Ishikawa (cell line): ENCODE measurements at regions not wholly inside any gene's neighbourhood (a gene's known extent, or its start where the extent isn't known, plus 50 kb on each side); places are given as distances from the start of the nearest gene placed in this dataset.

ENCODE experiments used
- CEBPB ChIP-seq: IDR thresholded peaks from 2 replicates; pipeline ENCODE4 v1.6.1; 2012
- CREB1 ChIP-seq: IDR thresholded peaks from 2 replicates; pipeline ENCODE4 v1.6.1; 2012; ENCODE audit warnings: low read depth
- EGR1 ChIP-seq: IDR thresholded peaks from 2 replicates; pipeline ENCODE4 v1.6.1; 2012
- EP300 ChIP-seq: IDR thresholded peaks from 2 replicates; pipeline ENCODE4 v1.6.1; 2012; ENCODE audit warnings: borderline replicate concordance
- FOXM1 ChIP-seq: IDR thresholded peaks from 2 replicates; pipeline ENCODE4 v1.6.1; 2012; ENCODE audit warnings: low read depth, borderline replicate concordance
- MAX ChIP-seq: IDR thresholded peaks from 2 replicates; pipeline ENCODE4 v1.6.1; 2012
- NFIC ChIP-seq: IDR thresholded peaks from 2 replicates; pipeline ENCODE4 v1.6.1; 2012
- RAD21 ChIP-seq: IDR thresholded peaks from 2 replicates; pipeline ENCODE4 v1.6.1; 2012; ENCODE audit warnings: low read depth
- REST ChIP-seq: IDR thresholded peaks from 2 replicates; pipeline ENCODE4 v1.6.1; 2012; ENCODE audit warnings: low read depth, mild to moderate bottlenecking
- TAF1 ChIP-seq: IDR thresholded peaks from 2 replicates; pipeline ENCODE4 v1.6.1; 2012; ENCODE audit warnings: low read depth, mild to moderate bottlenecking
- TCF12 ChIP-seq: IDR thresholded peaks from 2 replicates; pipeline ENCODE4 v1.6.1; 2012; ENCODE audit warnings: low read depth
- TEAD4 ChIP-seq: IDR thresholded peaks from 2 replicates; pipeline ENCODE4 v1.6.1; 2012
- USF1 ChIP-seq: IDR thresholded peaks from 2 replicates; pipeline ENCODE4 v1.6.1; 2012
- YY1 ChIP-seq: IDR thresholded peaks from 2 replicates; pipeline ENCODE4 v1.6.1; 2012; ENCODE audit warnings: low read depth
- ZBTB7A ChIP-seq: IDR thresholded peaks from 2 replicates; pipeline ENCODE4 v1.6.1; 2012; ENCODE audit warnings: low read depth

- no peak for TF ChIP-seq TCF12
- TF ChIP-seq RAD21: peak; percentile 43; the same call in 1 of the 2 replicates
Observed at GRCh38 chr3:31210068-31210645, 315.7 kb upstream of the GADL1 start.

- TF ChIP-seq REST: no peak
- no peak for TF ChIP-seq NFIC
- TF ChIP-seq USF1: no peak
- no peak for TF ChIP-seq CREB1
- TF ChIP-seq TAF1: no peak
- TF ChIP-seq YY1: no peak
Observed at GRCh38 chr3:31213869-31214486, 318.7 kb upstream of the STT3B start.

GRCh38 chr3:31218082-31218481 is 314.6 kb upstream of the STT3B start:
- TF ChIP-seq TEAD4 (no peak), FOXM1 (no peak), USF1 (no peak), CEBPB (no peak), RAD21 (no peak), NFIC (no peak), EGR1 (no peak), TAF1 (no peak), CREB1 (no peak), REST (no peak), ZBTB7A (no peak), YY1 (no peak), MAX (no peak), TCF12 (no peak), EP300 (no peak)

GRCh38 chr3:31219131-31219843 is 313.4 kb upstream of the STT3B start:
- TF ChIP-seq CREB1 (no peak), TCF12 (no peak), NFIC (no peak), CEBPB (no peak), REST (no peak), YY1 (no peak), FOXM1 (no peak), EP300 (no peak), TAF1 (no peak), RAD21 (no peak), TEAD4 (no peak), ZBTB7A (no peak), USF1 (no peak)
